SHP77 treated with DMSO at 0.1 percent for 48 hours (cell line): ENCODE measurements at regions not wholly inside any gene's neighbourhood (a gene's known extent, or its start where the extent isn't known, plus 50 kb on each side); places are given as distances from the start of the nearest gene placed in this dataset.

Source experiments
- DNase-seq: peaks from one replicate; lab custom pipeline; 2025; lab: John Stamatoyannopoulos, UW

GRCh38 chr14:85276161-85276978, 253.6 kb upstream of the FLRT2 start:
- DNase-seq: no peak

- DNase-seq: no peak
These were observed 253.0 kb upstream of the FLRT2 start for GRCh38 chr14:85276979-85277228.

DNA sequence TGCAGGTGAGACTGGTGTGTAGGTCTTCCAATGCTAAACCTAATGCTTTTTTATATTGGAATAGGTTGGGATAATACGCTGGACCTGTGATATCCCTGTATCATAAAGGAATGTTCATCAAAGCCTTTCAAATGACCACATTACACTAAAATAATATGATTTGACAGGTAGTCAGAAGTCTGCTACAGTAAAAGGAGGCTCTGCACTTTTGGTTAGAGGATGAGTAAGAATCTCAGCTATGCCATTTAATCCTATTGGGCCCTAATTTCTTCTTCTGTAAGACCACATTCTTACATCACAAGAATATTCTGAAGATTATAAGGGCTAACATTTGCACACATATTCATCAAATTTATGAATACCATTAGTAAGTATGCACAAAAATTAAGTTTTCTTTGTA, 250.5 kb upstream of the FLRT2 start:
- no peak for DNase-seq

- no peak for DNase-seq
These were observed 249.9 kb upstream of the FLRT2 start for GRCh38 chr14:85280074-85280473.

- no peak for DNase-seq
These were observed 248.0 kb upstream of the FLRT2 start for GRCh38 chr14:85281921-85282320.

GRCh38 chr14:85288041-85288440, 241.9 kb upstream of the FLRT2 start:
- DNase-seq: no peak

DNA sequence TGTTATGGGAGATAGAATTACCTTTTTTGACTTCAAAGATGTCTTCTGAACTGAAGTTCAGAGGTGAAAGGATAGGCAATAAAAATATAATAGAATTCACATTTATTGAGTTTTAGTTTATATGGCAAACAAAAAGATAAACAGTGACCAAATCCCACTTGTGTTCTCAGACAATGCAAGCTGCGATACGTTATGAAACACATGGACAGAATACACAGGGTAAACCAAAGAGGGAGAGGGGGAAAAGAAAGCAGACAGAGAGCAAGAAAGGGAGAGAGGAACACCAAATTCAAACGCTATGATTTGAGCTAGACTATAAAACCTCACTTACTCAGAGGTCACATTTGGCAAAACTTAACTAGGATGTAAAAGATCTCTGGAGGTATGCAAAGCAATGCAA, 238.2 kb upstream of the FLRT2 start:
- DNase-seq: no peak

GRCh38 chr14:85293612-85294234, 236.2 kb upstream of the FLRT2 start:
- no peak for DNase-seq

- DNase-seq: no peak
These were observed 234.6 kb upstream of the FLRT2 start for GRCh38 chr14:85295318-85295717.

- no peak for DNase-seq
These were observed 233.3 kb upstream of the FLRT2 start for GRCh38 chr14:85296456-85297210.

GRCh38 chr14:85300107-85300506, 229.8 kb upstream of the FLRT2 start:
- no peak for DNase-seq

DNA sequence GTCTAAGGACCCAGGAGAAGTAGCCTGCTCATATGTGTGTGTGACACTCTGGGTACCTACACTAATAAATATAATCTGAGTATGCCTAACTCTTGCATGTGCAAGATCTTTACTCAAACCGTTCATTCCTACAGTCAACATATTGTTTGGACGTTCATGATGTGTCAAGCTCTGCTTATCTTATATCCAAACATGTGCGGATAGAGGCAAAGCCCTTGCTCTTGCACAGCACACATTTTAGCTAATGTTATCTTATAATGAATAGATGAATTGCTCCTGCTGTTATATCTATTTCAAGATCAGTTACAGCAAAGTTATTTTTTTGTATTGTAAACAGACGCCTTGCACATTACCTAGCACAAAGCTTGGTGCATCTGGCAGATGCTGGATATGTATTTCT, 228.4 kb upstream of the FLRT2 start:
- no peak for DNase-seq

DNA sequence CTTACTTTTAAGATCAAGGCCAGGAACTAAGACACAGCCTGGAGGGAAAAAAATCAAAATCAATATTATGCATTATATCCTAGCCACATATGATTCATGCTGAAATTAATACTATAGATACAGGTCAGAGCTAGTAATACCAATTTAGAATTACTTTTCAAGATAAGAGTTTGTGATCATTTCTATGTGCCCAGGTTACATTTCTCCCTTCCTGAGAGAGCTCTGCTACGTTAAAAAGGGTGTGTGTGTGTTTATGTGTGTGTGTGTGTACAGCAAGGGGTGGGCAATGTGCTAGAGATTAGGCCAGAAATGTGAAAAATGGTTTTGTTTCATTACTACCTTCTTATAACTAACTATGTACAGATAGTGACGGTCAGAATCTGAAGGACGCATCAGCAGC, 223.9 kb upstream of the FLRT2 start:
- DNase-seq: no peak

DNA sequence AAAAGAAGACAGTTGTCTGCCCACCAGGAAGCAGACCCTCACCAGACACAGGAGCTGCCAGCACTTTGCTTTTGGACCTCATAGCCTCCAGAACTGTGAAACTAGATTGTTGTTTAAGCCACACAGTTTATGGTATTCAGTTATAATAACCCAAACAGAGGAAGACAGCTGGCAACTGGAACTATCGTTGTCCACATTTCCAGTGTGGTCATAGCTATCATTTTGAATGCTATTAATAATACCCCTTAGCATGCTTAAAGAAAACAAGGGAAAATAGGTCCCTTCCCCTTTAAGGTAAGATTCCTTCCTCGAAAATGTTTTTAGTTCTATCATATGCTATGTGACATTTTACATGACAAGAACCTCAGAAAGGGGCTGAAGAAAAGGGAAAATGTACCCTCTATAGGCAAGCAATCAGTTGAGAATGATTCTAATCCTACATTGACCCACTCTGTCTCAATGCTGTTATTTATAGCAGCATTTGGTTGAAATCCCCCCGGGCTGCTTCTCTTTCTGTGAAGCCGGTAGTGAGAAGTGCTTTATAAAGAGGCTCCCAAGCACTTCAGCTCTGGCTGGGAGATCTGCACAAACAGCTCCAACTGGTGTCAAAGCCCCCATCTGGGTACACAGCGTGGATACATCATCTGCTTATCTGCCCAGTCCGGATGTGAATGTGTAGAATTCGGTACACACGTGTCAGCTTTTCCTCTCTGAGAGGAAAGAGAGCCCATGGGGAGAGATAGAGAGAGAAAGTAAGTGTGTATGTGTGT, 221.2 kb upstream of the FLRT2 start:
- no peak for DNase-seq

- DNase-seq: no peak
These were observed 219.3 kb upstream of the FLRT2 start for GRCh38 chr14:85310491-85311272.

GRCh38 chr14:85313560-85314207, 216.3 kb upstream of the FLRT2 start:
- DNase-seq: no peak

GRCh38 chr14:85315290-85315689, 214.7 kb upstream of the FLRT2 start:
- DNase-seq: no peak

- DNase-seq: no peak
These were observed 214.1 kb upstream of the FLRT2 start for GRCh38 chr14:85315733-85316290.

DNA sequence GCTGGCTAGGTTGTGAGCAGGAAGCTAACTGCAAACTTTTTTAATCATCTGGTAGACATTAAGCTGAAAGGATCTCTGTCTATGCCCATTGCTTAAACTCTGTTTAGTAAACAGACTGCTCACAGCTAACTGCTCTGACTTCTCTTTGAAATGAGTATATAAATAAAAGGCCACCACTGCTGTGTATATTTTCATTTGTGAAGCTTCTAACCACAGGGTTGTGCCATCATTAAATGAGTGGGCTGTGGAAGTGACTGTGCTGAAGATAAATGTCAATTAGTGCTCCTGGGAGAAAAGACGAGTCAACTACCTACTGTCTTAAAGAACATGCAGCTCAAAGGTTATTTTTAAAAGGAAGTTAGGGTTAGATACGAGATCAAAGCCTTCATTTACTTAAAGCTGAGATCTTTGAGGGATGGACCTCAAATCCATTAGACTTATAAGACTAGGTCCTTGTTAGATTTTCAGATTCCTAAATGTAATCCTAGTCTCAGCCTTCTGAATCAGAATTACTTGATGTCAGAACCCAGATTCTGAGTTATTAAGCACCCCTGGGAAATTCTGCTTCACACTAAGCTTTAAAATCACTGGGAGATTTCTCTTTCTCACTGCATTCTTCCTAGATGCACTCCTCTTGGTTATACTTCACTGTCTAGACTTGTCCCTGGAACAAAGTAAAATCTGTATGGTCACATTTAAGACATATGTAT, 213.1 kb upstream of the FLRT2 start:
- no peak for DNase-seq

DNA sequence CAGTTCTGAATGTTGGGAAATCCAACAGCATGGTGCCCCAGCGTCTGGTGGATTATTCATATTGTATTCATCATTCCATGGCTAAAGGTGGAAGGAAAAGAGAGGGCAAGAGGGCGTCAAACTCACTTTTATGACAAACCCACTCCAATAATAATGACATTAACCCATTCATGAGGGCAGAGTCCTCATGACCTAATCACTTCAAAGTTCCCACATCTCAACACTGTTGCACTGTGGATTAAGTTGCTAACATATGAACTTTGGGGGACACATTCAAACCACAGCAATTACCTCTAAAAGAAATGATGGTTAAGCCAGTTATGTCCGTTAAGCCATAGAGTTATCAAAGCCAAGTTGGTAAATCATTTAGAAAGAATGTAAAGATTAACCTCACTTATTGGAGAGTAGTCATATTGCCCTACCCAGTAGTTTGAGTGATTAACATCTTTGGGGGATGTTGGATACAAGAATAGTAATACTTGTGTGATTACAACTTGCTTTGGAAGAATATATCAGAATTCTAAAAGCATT, 212.4 kb upstream of the FLRT2 start:
- DNase-seq: no peak
